ENCODE measurements at regions not wholly inside any gene's neighbourhood (a gene's known extent, or its start where the extent isn't known, plus 50 kb on each side); places are given as distances from the start of the nearest gene placed in this dataset.

- no peak for DNase-seq (ENCODE audit: low read depth)
- H3K4me3 ChIP-seq (ENCODE audit: low read depth, low read length): no peak overlapping the region
- TF ChIP-seq CTCF (IDR thresholded peaks at IDR 0.05; ENCODE audit: low read depth, low read length, missing control alignments): no peak
Measured at GRCh38 chr13:55403887-55404487, 1736.7 kb upstream of the PRR20A start.

GRCh38 chr13:55410398-55411330, 1730.1 kb upstream of the PRR20A start:
- no peak for DNase-seq (ENCODE audit: low read depth)
- no peak for TF ChIP-seq CTCF (IDR thresholded peaks at IDR 0.05; ENCODE audit: low read depth, low read length, missing control alignments)
- no peak overlapping the region for H3K4me3 ChIP-seq (ENCODE audit: low read depth, low read length)

- no peak overlapping the region for H3K4me3 ChIP-seq (ENCODE audit: low read depth, low read length)
- no peak for TF ChIP-seq CTCF (IDR thresholded peaks at IDR 0.05; ENCODE audit: low read depth, low read length, missing control alignments)
- no peak for DNase-seq (ENCODE audit: low read depth)
Measured at GRCh38 chr13:55418095-55418494, 1722.6 kb upstream of the PRR20A start.

GRCh38 chr13:55432814-55433213, 1707.9 kb upstream of the PRR20A start:
- DNase-seq (ENCODE audit: low read depth): no peak
- TF ChIP-seq CTCF (IDR thresholded peaks at IDR 0.05; ENCODE audit: low read depth, low read length, missing control alignments): no peak
- no peak overlapping the region for H3K4me3 ChIP-seq (ENCODE audit: low read depth, low read length)

- TF ChIP-seq CTCF (IDR thresholded peaks at IDR 0.05; ENCODE audit: low read depth, low read length, missing control alignments): no peak
- H3K4me3 ChIP-seq (ENCODE audit: low read depth, low read length): no peak overlapping the region
- no peak for DNase-seq (ENCODE audit: low read depth)
Measured at GRCh38 chr13:55437162-55437561, 1703.6 kb upstream of the PRR20A start.

GRCh38 chr13:55439450-55439849, 1701.3 kb upstream of the PRR20A start:
- TF ChIP-seq CTCF (IDR thresholded peaks at IDR 0.05; ENCODE audit: low read depth, low read length, missing control alignments): no peak
- no peak overlapping the region for H3K4me3 ChIP-seq (ENCODE audit: low read depth, low read length)
- no peak for DNase-seq (ENCODE audit: low read depth)
